ES-I3 (cell line): ENCODE measurements at regions not wholly inside any gene's neighbourhood (a gene's known extent, or its start where the extent isn't known, plus 50 kb on each side); places are given as distances from the start of the nearest gene placed in this dataset.
"Not testable (repeated sequence)": the region's sequence is repeated elsewhere in the genome, so short reads cannot be mapped to it uniquely, and the experiment has no call there.

Experiments used
- H3K36me3 ChIP-seq: 2 replicates; pipeline ENCODE4 v1.6.1; 2013; ENCODE audit warnings: mild to moderate bottlenecking, low read length, control low read depth, moderate library complexity; ENCODE audit not compliant: insufficient read depth
- H3K4me1 ChIP-seq: 2 replicates; pipeline ENCODE4 v1.6.1; 2013; ENCODE audit warnings: mild to moderate bottlenecking, control low read depth, low read length; ENCODE audit not compliant: insufficient read depth
- H3K9ac ChIP-seq: 2 replicates; pipeline ENCODE4 v1.6.1; 2013; ENCODE audit warnings: low read depth, mild to moderate bottlenecking, low read length, moderate library complexity
- H3K9me3 ChIP-seq: 2 replicates; pipeline ENCODE4 v1.6.1; 2013; ENCODE audit warnings: mild to moderate bottlenecking, low read length, moderate library complexity; ENCODE audit not compliant: control insufficient read depth, insufficient read depth

- Histone ChIP-seq H3K4me1 (no peaks in the 10 kb centered on the region; the same call in 1 of the 2 replicates), H3K9ac (no peak overlapping the region), H3K36me3 (0 out of 2 replicates have a peak, but pooled peaks cover 3% of the 10 kb centered on the region), H3K9me3 (no peaks in the 10 kb centered on the region)
Observed at GRCh38 chr10:108049668-108050067, 885.2 kb upstream of the SORCS1 start.

GRCh38 chr10:108048898-108049297, 884.4 kb upstream of the SORCS1 start:
- Histone ChIP-seq H3K9ac (no peak overlapping the region), H3K36me3 (0 out of 2 replicates have a peak, but pooled peaks cover 3% of the 10 kb centered on the region), H3K9me3 (no peaks in the 10 kb centered on the region), H3K4me1 (no peaks in the 10 kb centered on the region; the same call in 1 of the 2 replicates)

- Histone ChIP-seq H3K9me3 (peaks cover 7% of the 10 kb centered on the region), H3K36me3 (no peaks in the 10 kb centered on the region), H3K9ac (no peak overlapping the region), H3K4me1 (no peaks in the 10 kb centered on the region)
Observed at GRCh38 chr10:108039821-108040584, 875.5 kb upstream of the SORCS1 start.

- no peak overlapping the region for H3K9ac ChIP-seq
- no peaks in the 10 kb centered on the region for H3K4me1 ChIP-seq
- H3K9me3 ChIP-seq: peaks cover 7% of the 10 kb centered on the region
Observed at GRCh38 chr10:108037061-108037460, 872.6 kb upstream of the SORCS1 start.

GRCh38 chr10:108036265-108036664, 871.8 kb upstream of the SORCS1 start:
- Histone ChIP-seq H3K4me1 (no peaks in the 10 kb centered on the region), H3K36me3 (no peaks in the 10 kb centered on the region), H3K9me3 (peaks cover 7% of the 10 kb centered on the region), H3K9ac (no peak overlapping the region)

More at GRCh38 chr10:108037061-108037460, 872.6 kb upstream of the SORCS1 start:
- H3K36me3 ChIP-seq: no peaks in the 10 kb centered on the region

- H3K9ac ChIP-seq: no peak overlapping the region
- no peaks in the 10 kb centered on the region for H3K36me3 ChIP-seq
- H3K4me1 ChIP-seq: no peaks in the 10 kb centered on the region
- H3K9me3 ChIP-seq: peaks cover 7% of the 10 kb centered on the region
Observed at GRCh38 chr10:108034829-108035228, 870.3 kb upstream of the SORCS1 start.

- not testable (repeated sequence) for H3K9me3 ChIP-seq, H3K4me1 ChIP-seq
Observed at GRCh38 chr10:108033518-108033917, 869.0 kb upstream of the SORCS1 start.

GRCh38 chr10:108031505-108031904, 867.0 kb upstream of the SORCS1 start:
- Histone ChIP-seq H3K9me3 (no peaks in the 10 kb centered on the region), H3K9ac (no peak overlapping the region), H3K4me1 (no peaks in the 10 kb centered on the region), H3K36me3 (no peaks in the 10 kb centered on the region)

More at GRCh38 chr10:108033518-108033917, 869.0 kb upstream of the SORCS1 start:
- not testable (repeated sequence) for H3K36me3 ChIP-seq, H3K9ac ChIP-seq

- no peak overlapping the region for H3K9ac ChIP-seq
- H3K36me3 ChIP-seq: no peaks in the 10 kb centered on the region
- no peaks in the 10 kb centered on the region for H3K4me1 ChIP-seq
- no peaks in the 10 kb centered on the region; the same call in 1 of the 2 replicates for H3K9me3 ChIP-seq
Observed at GRCh38 chr10:108014902-108015177, 850.3 kb upstream of the SORCS1 start.

- Histone ChIP-seq H3K9ac (no peak overlapping the region), H3K9me3 (no peaks in the 10 kb centered on the region; the same call in 1 of the 2 replicates)
Observed at GRCh38 chr10:108014145-108014901, 849.8 kb upstream of the SORCS1 start.

GRCh38 chr10:108005627-108006026, 841.1 kb upstream of the SORCS1 start:
- Histone ChIP-seq H3K4me1 (no peaks in the 10 kb centered on the region), H3K9ac (no peak overlapping the region), H3K9me3 (0 out of 2 replicates have a peak, but pooled peaks cover 3% of the 10 kb centered on the region), H3K36me3 (no peaks in the 10 kb centered on the region)

More at GRCh38 chr10:108014145-108014901, 849.8 kb upstream of the SORCS1 start:
- H3K4me1 ChIP-seq: no peaks in the 10 kb centered on the region
- H3K36me3 ChIP-seq: no peaks in the 10 kb centered on the region

GRCh38 chr10:108003576-108003975, 839.1 kb upstream of the SORCS1 start:
- no peak overlapping the region for H3K9ac ChIP-seq
- no peaks in the 10 kb centered on the region for H3K4me1 ChIP-seq
- H3K9me3 ChIP-seq: 0 out of 2 replicates have a peak, but pooled peaks cover 3% of the 10 kb centered on the region
- no peaks in the 10 kb centered on the region for H3K36me3 ChIP-seq

GRCh38 chr10:108003061-108003460, 838.6 kb upstream of the SORCS1 start:
- Histone ChIP-seq H3K4me1 (no peaks in the 10 kb centered on the region), H3K9ac (no peak overlapping the region), H3K9me3 (0 out of 2 replicates have a peak, but pooled peaks cover 3% of the 10 kb centered on the region), H3K36me3 (no peaks in the 10 kb centered on the region)

GRCh38 chr10:108000365-108000764, 835.9 kb upstream of the SORCS1 start:
- Histone ChIP-seq H3K9me3 (no peaks in the 10 kb centered on the region), H3K36me3 (no peaks in the 10 kb centered on the region), H3K4me1 (no peaks in the 10 kb centered on the region), H3K9ac (no peak overlapping the region)
